GM21529 (cell line): ENCODE measurements at regions not wholly inside any gene's neighbourhood (a gene's known extent, or its start where the extent isn't known, plus 50 kb on each side); places are given as distances from the start of the nearest gene placed in this dataset.
"Not testable (repeated sequence)": the region's sequence is repeated elsewhere in the genome, so short reads cannot be mapped to it uniquely, and the experiment has no call there.

Source experiments
- ATAC-seq: cut with Tn5 transposase; IDR thresholded peaks from one replicate; pipeline ENCODE4 v1.9.1; 2021; ENCODE audit not compliant: unreplicated experiment

- no peak for ATAC-seq
Measured at GRCh38 chr5:82447913-82448312, 169.8 kb upstream of the RPS23 start.

GRCh38 chr5:82446809-82447208, 168.7 kb upstream of the RPS23 start:
- no peak for ATAC-seq

- ATAC-seq: no peak
Measured at GRCh38 chr5:82445726-82446335, 167.7 kb upstream of the RPS23 start.

DNA sequence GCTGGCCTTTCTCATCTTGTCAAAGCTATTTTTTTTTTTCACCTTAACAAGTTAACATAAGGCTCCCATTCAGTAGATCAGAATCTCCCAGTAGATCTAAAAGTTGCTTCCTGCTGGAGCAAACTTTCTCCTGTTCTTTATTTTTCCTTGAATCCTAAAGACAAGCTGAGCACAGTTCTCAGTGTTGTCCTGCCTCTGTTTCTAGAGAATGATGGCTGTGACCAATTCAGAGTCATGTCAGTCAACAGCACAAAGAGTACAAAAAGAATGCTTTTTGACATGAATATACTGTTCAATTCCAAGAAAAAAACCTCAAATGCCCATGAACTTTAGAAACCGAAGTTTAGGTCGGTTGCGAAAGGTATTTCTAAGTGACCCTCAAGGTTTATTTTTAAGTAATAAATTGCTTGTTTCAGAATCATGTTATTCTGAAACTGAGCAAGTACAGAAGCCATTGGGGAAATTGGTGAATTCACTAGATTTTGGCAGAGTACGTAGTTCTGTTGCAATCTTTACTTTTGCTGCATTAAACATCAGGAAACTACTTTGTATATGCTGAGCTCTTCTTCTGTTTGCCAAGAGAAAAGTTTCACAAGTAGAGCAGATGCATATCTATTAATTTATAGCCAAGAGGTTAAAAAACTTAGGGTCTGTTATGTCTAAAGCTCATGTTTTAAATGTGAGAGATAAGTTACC, 161.7 kb upstream of the RPS23 start:
- ATAC-seq: no peak

- not testable (repeated sequence) for ATAC-seq
Measured at GRCh38 chr5:82437565-82437964, 159.4 kb upstream of the RPS23 start.

DNA sequence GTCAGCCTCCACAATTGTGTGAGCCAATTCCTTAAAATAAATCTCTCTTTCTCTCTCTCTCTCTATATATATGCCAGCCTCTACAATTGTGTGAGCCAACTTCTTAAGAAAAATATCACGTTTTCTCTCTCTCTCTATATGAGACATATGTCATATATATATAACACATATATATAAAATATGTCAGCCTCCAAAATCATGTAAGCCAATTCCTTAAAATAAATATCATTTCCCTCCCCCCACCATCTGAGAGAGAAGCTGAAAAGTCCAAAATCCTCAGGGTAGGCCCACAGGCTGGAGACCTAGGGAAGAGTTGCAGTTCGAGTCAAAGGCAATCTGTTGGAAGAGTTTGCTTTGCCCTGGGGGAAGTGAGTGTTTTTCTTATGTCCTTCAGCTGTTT, 158.1 kb upstream of the RPS23 start:
- no peak for ATAC-seq

DNA sequence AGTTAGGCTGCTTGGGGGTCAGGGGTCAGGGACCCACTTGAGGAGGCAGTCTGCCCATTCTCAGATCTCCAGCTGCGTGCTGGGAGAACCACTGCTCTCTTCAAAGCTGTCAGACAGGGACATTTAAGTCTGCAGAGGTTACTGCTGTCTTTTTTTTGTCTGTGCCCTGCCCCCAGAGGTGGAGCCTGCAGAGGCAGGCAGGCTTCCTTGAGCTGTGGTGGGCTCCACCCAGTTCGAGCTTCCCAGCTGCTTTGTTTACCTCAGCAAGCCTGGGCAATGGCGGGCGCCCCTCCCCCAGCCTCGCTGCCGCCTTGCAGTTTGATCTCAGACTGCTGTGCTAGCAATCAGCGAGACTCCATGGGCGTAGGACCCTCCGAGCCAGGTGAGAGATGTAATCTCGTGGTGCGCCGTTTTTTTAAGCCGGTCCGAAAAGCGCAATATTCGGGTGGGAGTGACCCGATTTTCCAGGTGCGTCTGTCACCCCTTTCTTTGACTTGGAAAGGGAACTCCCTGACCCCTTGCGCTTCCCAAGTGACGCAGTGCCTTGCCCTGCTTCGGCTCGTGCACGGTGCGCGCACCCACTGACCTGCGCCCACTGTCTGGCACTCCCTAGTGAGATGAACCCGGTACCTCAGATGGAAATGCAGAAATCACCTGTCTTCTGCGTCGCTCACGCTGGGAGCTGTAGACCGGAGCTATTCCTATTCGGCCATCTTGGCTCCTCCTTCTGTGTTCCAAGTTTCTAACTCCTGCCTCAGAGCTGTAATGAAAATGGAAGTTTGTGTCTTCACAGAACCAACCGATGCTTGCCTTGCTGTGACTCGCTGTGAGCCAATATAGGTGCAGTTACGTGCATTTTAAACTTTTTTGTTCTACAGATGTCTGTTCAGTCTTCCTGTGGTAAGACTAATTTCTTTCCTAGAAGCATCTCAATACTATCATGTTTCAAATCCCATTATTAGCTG, 156.8 kb upstream of the RPS23 start:
- not testable (repeated sequence) for ATAC-seq

GRCh38 chr5:82426464-82427154, 148.5 kb upstream of the RPS23 start:
- no peak for ATAC-seq

DNA sequence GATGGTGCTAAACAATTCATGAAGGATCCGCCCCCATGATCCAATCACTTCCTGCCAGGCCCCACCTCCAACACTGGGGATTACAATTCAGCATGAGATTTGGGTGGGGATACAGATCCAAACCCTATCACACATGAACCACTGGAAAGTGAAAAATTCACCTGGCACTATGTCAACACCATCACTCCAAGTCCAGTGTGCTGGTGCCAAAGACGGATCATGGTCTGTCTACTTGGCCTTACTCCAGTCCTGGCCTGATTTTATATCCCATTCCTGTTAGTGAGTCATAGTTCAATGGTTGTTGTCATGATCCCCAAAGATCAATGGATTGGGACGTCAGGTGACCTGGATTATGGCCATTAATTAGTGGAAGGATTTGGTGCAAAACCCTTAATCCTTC, 147.4 kb upstream of the RPS23 start:
- no peak for ATAC-seq

GRCh38 chr5:82424211-82424610, 146.1 kb upstream of the RPS23 start:
- ATAC-seq: no peak

GRCh38 chr5:82422751-82423181, 144.6 kb upstream of the RPS23 start:
- ATAC-seq: no peak

DNA sequence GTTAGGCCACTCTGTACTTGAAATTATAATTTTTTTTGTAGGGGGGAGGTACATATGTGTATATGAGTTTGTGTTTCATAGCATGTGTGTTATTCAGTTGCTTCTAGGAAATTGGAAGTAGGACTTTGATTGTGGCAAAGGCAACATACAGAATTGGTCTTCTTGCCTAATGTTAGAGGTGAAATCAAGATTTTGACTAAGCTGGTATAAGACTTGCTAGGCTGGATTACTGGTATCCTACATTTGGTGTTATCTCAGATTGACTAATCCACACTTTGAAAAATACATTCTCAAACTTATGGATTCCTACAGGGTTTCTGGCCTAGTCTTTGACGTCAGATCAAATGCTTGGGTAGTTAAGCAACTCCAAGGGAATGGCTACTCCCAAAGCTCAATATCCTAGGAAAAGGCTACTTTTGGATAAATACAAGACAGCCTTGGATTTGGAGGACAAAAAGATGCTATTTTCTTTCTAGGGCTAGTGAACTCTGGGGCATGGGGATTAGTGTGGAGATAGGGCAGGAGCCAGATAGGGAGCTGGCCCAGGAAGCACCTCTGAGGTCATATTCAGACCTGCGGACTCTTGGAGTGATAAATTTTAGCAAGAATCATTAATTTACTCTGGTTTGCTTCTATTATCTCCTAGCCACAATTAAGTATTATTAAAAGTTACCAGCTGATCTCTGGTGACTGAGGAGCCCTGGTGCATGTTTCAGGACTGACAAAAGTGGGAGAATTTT, 144.0 kb upstream of the RPS23 start:
- no peak for ATAC-seq

GRCh38 chr5:82421119-82421518, 143.0 kb upstream of the RPS23 start:
- no peak for ATAC-seq

DNA sequence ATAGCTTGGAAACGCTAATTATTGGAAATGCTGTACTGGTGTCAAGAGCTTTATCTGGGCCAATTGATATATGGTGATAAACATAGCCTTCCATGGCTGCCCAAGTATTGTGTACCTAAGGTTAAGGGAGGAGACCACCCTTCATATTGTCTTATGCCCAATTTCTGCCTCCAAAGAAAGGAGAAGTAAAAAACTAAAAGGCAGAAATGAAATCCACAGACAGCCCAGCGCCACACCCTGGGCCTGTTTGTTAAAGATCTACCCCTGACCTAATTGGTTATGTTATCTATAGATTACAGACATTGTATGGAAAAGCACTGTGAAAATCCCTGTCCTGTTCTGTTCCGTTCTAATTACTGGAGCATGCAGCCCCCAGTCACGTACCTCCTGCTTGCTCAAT, 142.4 kb upstream of the RPS23 start:
- ATAC-seq: not testable (repeated sequence)

- no peak for ATAC-seq
Measured at GRCh38 chr5:82419559-82420332, 141.6 kb upstream of the RPS23 start.

- ATAC-seq: no peak
Measured at GRCh38 chr5:82418608-82418950, 140.4 kb upstream of the RPS23 start.

DNA sequence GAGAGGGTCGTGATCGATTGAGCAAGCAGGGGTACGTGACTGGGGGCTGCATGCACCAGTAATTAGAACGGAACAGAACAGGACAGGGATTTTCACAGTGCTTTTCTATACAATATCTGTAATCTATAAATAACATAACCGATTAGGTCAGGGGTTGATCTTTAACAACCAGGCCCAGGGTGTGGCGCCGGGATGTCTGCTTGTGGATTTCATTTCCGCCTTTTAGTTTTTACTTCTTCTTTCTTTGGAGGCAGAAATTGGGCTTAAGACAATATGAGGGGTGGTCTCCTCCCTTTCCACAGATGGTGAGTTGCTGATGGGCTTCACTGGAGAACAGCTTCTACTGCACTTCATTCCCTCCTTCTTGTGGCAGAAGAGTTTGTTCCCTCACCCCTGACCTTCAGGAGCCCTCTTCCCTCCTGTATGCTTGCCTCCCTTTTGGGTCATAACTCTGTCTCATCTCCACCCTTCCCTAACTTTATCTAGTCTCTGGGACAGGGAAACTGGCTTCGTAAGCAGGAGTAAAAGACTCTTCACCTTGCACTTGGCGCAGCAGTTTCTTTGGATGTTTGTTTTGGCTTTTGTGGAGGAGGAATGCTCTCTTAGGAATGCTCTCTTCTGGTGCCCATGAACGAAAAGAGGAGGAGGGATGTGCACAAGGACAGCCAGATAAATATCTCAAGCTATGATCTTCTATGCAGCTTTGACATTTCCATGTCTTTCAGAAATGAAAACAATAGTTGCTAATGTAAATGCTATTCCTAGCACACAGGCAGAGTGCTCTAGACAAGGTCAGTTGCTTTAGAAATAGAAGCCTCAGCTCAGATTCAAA, 139.8 kb upstream of the RPS23 start:
- no peak for ATAC-seq

- no peak for ATAC-seq
Measured at GRCh38 chr5:82416512-82416911, 138.4 kb upstream of the RPS23 start.

GRCh38 chr5:82414041-82414388, 135.9 kb upstream of the RPS23 start:
- no peak for ATAC-seq
